ENCODE measurements at regions not wholly inside any gene's neighbourhood (a gene's known extent, or its start where the extent isn't known, plus 50 kb on each side); places are given as distances from the start of the nearest gene placed in this dataset.
"Not testable (repeated sequence)": the region's sequence is repeated elsewhere in the genome, so short reads cannot be mapped to it uniquely, and the experiment has no call there.

- no peak for DNase-seq
Measured at GRCh38 chr13:85191996-85192718, 607.1 kb downstream of the SLITRK6 start.

GRCh38 chr13:85186356-85187045 is 612.7 kb downstream of the SLITRK6 start:
- no peak for DNase-seq

- DNase-seq, result no peak
Measured at GRCh38 chr13:85174291-85174690, 624.9 kb downstream of the SLITRK6 start.

DNA sequence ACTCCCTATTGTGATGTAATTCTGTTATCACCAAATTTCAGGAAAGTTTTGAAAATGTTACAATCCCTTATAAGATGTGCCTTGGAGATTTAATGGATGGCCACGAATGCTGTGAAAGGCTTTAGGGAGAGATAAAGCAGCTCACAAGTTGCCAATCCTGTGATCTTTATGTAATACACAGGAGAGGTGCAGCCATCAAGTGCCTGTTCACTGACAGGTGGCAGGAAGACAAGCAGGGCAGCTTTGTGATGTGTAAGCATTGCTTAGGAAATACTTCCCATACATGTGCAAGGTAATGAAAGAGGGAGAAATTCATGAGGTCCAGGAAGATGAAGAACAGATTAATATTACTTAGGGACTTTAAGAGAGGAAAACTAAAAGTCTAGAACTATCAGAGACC is 628.8 kb downstream of the SLITRK6 start:
- DNase-seq, result no peak

- no peak for DNase-seq
Measured at GRCh38 chr13:85166891-85167290, 632.3 kb downstream of the SLITRK6 start.

DNA sequence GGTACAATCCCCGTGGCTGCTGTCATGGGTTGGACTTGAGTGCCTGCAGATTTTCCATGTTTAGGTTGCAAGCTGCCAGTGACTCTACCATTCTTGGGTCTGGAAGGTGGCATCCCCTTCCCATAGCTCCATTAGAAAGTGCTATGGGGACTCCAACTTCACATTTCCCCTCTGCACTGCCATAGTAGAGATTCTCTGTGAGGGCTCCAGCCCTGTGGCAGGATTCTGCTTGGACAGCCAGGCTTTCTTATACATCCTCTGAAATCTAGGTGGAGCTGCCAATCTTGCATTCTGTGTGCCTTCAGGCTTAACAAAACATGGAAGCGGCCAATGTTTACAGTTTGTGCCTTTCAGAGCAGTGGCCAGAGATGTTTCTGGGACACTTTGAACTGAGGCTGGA is 636.2 kb downstream of the SLITRK6 start:
- no peak for DNase-seq

DNA sequence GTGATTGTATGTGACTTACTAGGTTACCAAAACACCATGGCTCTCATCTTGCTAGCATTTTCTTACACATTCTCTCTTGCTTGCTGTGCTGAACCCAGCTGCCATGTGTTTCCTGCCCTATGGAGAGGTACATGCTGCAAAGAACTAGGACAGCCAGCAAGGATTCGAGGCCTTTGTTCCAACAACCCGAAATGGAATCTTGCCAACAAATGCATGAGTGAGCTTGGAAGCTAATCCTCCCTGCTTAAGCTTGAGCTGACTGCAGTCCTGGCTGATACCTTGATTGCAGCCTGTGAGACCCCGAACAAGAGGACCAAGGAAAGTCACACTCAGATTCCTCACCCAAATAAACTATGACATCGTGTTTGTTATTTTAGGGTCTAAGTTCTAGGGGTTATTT is 651.2 kb downstream of the SLITRK6 start:
- no peak for DNase-seq

- DNase-seq, result no peak
Measured at GRCh38 chr13:85142351-85142927, 656.8 kb downstream of the SLITRK6 start.

- DNase-seq, result no peak
Measured at GRCh38 chr13:85141401-85141800, 657.8 kb downstream of the SLITRK6 start.

DNA sequence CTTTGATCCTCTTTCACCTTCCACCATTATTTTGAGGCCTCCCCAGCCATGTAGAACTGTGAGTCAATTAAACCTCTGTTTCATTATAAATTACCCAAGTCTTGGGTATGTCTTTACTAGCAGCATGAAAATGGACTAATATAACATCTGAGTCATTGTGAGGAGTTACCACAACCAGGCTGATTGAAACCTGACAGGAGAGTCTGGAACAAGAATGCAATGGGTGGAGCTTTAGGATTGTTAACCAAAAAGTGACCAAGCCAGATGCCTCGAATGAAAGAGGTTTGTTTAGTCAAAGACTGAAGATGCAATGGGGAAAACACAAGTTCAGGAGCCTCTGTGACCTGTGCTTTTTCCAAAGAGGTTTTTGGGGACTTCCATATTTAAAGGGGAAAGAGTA is 659.0 kb downstream of the SLITRK6 start:
- no peak for DNase-seq

DNA sequence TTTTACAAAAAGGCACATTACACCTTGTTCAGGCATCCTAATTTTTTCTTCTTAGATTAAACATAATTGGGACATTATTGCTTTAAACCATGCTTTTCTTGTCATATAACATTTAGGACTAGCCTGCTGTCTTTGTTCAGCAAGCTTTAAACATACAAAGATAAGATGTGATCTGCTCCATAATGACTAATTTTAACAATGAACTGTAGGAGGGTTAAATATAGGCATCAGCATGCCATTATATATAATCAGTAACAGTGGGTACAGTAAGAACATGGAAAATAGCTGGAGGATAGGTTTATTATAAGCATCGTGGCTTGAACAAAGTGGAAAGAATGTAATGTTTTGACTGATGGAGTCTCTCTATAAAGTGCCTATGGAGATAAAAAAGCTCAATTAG is 661.7 kb downstream of the SLITRK6 start:
- no peak for DNase-seq

GRCh38 chr13:85132986-85133385 is 666.2 kb downstream of the SLITRK6 start:
- no peak for DNase-seq

- DNase-seq, result not testable (repeated sequence)
Measured at GRCh38 chr13:85123501-85123900, 675.7 kb downstream of the SLITRK6 start.

GRCh38 chr13:85108356-85108755 is 690.9 kb downstream of the SLITRK6 start:
- DNase-seq, result no peak

DNA sequence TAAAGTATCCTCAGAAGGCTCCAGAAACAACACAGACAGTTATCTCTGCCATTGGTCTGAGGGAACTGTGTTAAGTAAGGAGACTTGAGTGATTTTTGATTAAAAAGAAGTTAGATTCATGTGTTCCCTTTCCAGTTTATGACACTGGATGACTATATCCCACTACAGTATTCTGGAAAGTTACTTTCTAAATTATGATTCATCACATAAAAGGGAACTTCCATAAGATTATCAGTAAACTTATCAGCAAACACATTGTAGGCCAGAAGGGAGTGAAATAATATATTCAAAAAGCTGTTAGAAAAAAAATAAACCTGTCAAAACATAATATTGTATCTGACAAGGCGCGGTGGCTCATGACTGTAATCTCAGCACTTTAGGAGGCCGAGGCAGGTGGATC is 700.0 kb downstream of the SLITRK6 start:
- DNase-seq, result no peak

GRCh38 chr13:85095418-85096272 is 703.6 kb downstream of the SLITRK6 start:
- DNase-seq, result no peak

- no peak for DNase-seq
Measured at GRCh38 chr13:85093808-85094207, 705.4 kb downstream of the SLITRK6 start.

DNA sequence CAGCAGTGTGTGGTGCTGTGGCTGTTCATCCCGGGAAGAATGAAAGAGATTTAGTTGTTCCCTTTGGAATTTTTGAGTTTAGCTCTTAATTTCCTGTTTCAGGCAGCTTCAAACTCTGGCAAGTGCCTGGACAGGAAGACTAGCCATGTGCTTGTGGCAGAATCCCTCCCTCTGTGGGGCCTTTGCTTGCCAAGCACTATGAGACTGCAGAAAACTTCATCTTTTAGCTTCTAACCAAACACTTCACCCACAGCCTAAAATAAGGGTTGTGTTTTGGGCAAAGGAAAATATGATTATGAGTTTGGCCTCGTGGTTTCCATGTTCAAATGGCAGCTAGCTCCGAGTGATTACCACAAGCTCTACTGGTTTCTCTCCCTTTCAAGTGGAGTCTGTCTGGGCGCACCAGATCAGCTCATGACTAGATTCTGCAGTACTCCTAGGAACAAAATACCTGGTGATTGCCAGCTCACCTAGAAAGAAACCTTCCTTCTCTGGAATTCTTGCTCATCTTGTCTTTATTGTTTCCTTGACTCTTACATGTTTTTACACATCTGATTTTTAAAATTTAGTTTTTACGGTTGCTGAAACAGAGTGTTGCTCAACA is 707.5 kb downstream of the SLITRK6 start:
- no peak for DNase-seq

GRCh38 chr13:85089186-85089585 is 710.0 kb downstream of the SLITRK6 start:
- DNase-seq, result no peak

GRCh38 chr13:85080691-85081090 is 718.5 kb downstream of the SLITRK6 start:
- no peak for DNase-seq

GRCh38 chr13:85076343-85076742 is 722.9 kb downstream of the SLITRK6 start:
- DNase-seq, result no peak

- no peak for DNase-seq
Measured at GRCh38 chr13:85074543-85075313, 724.5 kb downstream of the SLITRK6 start.

All from T-helper 9 cell (primary cell).